GM21576 (cell line): ENCODE measurements at regions not wholly inside any gene's neighbourhood (a gene's known extent, or its start where the extent isn't known, plus 50 kb on each side); places are given as distances from the start of the nearest gene placed in this dataset.

Experiments
- ATAC-seq: cut with Tn5 transposase; IDR thresholded peaks from one replicate; pipeline ENCODE4 v1.9.1; 2021; ENCODE audit warnings: mild to moderate bottlenecking, moderate library complexity; ENCODE audit not compliant: unreplicated experiment

DNA sequence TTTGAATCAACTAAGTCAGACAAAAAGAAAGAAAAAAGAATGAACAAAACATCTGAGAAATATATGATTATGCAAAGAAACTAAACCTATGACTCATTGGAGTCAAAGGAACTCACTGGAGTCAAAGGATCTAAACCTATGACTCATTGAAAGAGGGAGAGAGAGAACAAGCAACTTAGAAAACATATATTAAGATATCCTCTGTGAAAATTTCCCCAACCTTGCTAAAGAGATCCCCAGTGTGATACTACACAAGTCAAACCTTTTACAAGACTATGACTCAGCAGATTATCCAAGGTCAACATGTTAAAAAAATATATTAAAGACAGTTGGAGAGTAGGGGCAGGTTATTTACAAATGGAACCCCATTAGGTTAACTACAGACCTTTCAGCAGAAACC, 1538.3 kb downstream of the NCAM2 start:
- ATAC-seq, result no peak

GRCh38 chr21:22544747-22545146, 1546.5 kb downstream of the NCAM2 start:
- no peak for ATAC-seq

GRCh38 chr21:22552390-22552789, 1554.2 kb downstream of the NCAM2 start:
- ATAC-seq, result no peak

- no peak for ATAC-seq
Measured at GRCh38 chr21:22554690-22555316, 1556.6 kb downstream of the NCAM2 start.

- no peak for ATAC-seq
Measured at GRCh38 chr21:22556829-22557228, 1558.6 kb downstream of the NCAM2 start.

GRCh38 chr21:22561946-22562345, 1563.7 kb downstream of the NCAM2 start:
- no peak for ATAC-seq

GRCh38 chr21:22573834-22574233, 1575.6 kb downstream of the NCAM2 start:
- no peak for ATAC-seq

- no peak for ATAC-seq
Measured at GRCh38 chr21:22575165-22575584, 1577.0 kb downstream of the NCAM2 start.

DNA sequence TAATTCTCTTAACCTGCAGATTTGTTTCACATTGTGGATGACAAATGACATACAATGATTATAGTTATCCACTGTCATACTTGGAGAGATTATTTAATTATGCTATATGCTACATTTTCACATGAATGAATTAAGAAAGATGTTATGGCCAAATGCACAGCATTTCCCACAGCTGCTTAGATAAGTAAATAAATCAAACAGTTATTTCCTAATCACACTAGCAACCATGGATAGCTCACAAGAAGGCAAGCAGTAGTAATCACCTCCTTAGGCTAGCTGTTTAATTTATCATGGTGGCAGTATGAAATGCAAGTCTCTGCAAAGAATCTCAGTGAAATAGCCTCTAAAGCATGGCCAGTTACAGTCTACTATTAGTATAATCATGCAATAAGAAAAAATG, 1581.5 kb downstream of the NCAM2 start:
- ATAC-seq, result no peak

DNA sequence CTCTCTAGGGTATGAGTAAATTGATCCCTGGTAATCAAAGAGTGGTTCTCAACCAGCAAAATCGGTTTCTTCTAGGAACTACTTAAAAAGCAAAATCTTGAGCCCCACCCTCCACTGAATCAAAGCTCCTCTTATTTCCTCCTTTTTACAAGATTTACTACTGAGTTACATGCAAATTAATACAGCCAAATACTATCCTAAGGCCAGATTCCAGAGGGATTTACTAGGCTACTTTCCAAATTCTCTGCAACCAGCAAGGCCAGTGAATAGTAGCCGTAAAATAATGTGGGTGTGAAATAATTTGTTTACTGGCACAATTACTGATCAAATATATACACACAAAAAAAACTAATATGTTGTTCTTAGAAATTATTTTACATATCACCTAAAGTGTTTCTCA, 1583.8 kb downstream of the NCAM2 start:
- ATAC-seq, result no peak

DNA sequence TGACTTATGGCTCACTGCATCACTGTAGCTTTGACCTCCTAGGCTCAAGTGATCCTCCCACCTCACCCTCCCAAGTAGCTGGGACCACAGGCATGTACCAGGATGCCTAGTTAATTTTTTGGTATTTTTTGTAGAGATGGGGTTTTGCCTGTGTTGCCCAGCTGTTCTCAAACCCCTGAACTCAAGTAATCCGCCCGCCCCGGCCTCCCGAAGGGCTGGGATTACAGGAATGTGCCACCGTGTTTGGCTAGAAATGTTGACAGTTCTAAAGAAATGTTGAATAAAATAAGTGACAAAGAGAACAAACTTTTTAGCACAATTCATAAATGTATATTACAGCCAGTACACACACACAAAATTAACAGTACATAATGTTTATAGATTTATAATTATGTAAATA, 1586.1 kb downstream of the NCAM2 start:
- no peak for ATAC-seq

- ATAC-seq, result no peak
Measured at GRCh38 chr21:22585558-22585957, 1587.3 kb downstream of the NCAM2 start.

DNA sequence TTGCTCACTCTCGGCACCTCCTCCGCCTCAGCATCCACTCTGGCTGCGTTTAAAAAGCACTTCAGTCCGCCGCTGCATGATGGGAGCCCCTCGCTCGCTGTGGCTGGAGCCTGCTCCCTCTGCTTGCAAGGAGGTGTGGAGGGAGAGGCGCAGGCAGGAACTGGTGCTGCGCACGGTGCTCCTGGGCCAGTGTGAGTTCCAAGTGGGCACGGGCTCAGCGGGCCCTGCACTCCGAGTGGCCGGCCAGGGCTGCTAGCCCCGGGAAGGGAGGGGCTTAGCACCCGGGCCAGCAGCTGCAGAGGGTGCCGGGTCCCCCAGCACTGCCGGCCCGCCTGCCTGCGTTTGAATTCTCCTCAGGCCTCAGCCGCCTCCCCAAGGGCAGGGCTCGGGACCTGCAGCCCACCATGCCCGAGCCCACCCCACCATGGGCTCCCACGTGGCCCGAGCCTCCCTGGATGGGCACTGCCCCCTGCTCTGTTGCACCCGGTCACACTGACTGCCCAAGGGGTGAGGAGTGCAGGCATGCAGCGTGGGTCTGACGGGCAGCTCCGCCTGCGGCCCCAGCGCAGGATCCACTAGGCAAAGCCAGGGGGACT, 1599.5 kb downstream of the NCAM2 start:
- ATAC-seq, result no peak

DNA sequence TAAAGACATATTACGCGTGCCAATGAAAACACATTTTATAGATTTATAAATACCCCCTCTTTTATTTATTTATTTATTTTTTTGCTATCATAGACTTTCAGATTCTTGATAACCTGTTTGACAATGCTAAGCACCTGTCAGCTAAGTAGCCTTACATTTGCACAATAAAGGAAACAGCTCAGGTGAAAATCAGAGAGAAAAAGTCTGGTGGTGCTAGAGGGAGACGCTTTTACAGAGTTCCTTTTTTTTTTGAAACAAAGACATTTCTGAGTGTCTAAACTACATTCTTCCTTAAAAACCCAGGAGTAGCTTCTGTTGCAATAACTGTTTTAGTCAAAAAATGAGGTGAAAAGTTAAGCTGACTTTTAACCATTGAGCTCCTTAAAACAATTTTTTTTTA, 1611.6 kb downstream of the NCAM2 start:
- no peak for ATAC-seq

GRCh38 chr21:22627911-22628310, 1629.7 kb downstream of the NCAM2 start:
- no peak for ATAC-seq

- no peak for ATAC-seq
Measured at GRCh38 chr21:22630953-22631465, 1632.8 kb downstream of the NCAM2 start.

DNA sequence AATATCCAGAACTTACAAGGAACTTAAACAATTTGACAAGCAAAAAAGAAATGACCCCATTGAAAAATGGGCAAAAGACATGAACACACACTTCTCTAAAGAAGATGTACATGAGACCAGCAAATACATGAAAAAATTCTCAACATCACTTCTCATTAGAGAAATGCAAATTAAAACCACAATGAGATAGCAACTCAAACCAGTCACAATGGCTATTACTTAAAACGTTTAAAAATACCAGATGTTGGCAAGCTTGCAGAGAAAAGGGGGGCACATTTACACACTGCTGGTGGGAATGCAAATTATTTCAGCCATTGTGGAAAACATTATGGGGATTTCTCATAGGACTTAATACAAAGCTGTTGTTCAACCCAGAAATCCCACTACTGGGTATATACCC, 1634.0 kb downstream of the NCAM2 start:
- ATAC-seq, result no peak

- ATAC-seq, result no peak
Measured at GRCh38 chr21:22649246-22649645, 1651.0 kb downstream of the NCAM2 start.

DNA sequence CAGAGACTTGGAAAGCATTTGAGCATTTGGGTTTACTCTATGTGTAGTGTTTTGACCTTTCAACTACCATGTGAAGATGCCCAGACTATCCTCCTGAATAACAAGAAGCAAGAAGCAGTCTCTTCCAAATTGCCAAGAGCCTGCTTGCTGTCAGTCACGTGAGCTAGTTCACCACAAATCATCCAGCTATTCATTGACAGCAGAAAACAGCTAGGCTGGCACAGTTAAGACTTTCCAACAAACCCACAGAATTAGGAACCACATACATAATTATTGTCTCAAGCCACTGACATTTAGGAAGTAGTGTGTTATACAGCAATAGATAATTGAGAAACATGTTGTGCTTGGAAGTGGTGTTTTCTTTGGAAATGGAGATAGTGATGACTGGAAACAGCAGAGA, 1652.0 kb downstream of the NCAM2 start:
- ATAC-seq, result no peak

GRCh38 chr21:22657781-22658180, 1659.6 kb downstream of the NCAM2 start:
- ATAC-seq, result no peak

- no peak for ATAC-seq
Measured at GRCh38 chr21:22670148-22670547, 1671.9 kb downstream of the NCAM2 start.

- no peak for ATAC-seq
Measured at GRCh38 chr21:22679207-22679606, 1681.0 kb downstream of the NCAM2 start.

GRCh38 chr21:22691658-22692057, 1693.4 kb downstream of the NCAM2 start:
- no peak for ATAC-seq
